PC-9 (cell line): ENCODE measurements at regions not wholly inside any gene's neighbourhood (a gene's known extent, or its start where the extent isn't known, plus 50 kb on each side); places are given as distances from the start of the nearest gene placed in this dataset.
"Not testable (repeated sequence)": the region's sequence is repeated elsewhere in the genome, so short reads cannot be mapped to it uniquely, and the experiment has no call there.

ENCODE experiments used
- BruUV-seq: library from RNA; stranded (reverse); fragments of 400-500 nt; replicated peaks from 2 replicates; lab custom pipeline; 2021; lab: Mats Ljungman, UMichigan
- CTCF ChIA-PET: fragments of 300-600 bp; sonication (Branson Sonifier 250); formaldehyde crosslinking; loops from one replicate; lab custom pipeline; 2022; ENCODE audit warnings: antibody characterized with exemption; lab: Charles Lee
- POLR2A ChIA-PET: fragments of 300-600 bp; sonication (Branson Sonifier 250); formaldehyde crosslinking; loops from one replicate; lab custom pipeline; 2022; ENCODE audit warnings: antibody characterized with exemption; ENCODE audit not compliant: unreplicated experiment; lab: Charles Lee
- DNase-seq, 2 experiments: peaks; one replicate each; pipeline versions ENCODE4 v3.0.0 to v3.0.0-alpha.2; 2015 to 2022; ENCODE audit warnings: mixed read lengths in 1 of 2
- H2AFZ ChIP-seq: fragments of 200-600 bp; sonication (generic); 2 replicates; pipeline ENCODE4 v1.8.1; 2017; ENCODE audit warnings: antibody characterized with exemption
- H3F3A ChIP-seq: fragments of 200-600 bp; sonication (generic); 2 replicates; pipeline ENCODE4 v1.8.1; 2017; ENCODE audit warnings: antibody characterized with exemption, mild to moderate bottlenecking, low read depth; ENCODE audit not compliant: insufficient read depth
- H3K27ac ChIP-seq: fragments of 200-600 bp; sonication (generic); 2 replicates; pipeline ENCODE4 v1.6.1; 2016; ENCODE audit warnings: mixed run types
- H3K27me3 ChIP-seq: fragments of 200-600 bp; sonication (generic); 2 replicates; pipeline ENCODE4 v1.6.1; 2016; ENCODE audit warnings: low read depth, mixed run types; ENCODE audit not compliant: insufficient read depth
- H3K36me3 ChIP-seq: fragments of 200-600 bp; sonication (generic); 2 replicates; pipeline ENCODE4 v1.6.1; 2016; ENCODE audit warnings: low read depth, mixed run types
- H3K4me1 ChIP-seq: fragments of 200-600 bp; sonication (generic); replicated peaks from 2 replicates; pipeline ENCODE4 v1.6.1; 2016; ENCODE audit warnings: mixed run types; ENCODE audit not compliant: insufficient read depth
- H3K4me2 ChIP-seq: fragments of 200-600 bp; sonication (generic); 2 replicates; pipeline ENCODE4 v1.6.1; 2017; ENCODE audit warnings: mixed run types
- H3K4me3 ChIP-seq: fragments of 200-600 bp; sonication (generic); 2 replicates; pipeline ENCODE4 v1.6.1; 2016; ENCODE audit warnings: mixed run types
- H3K79me2 ChIP-seq: fragments of 200-600 bp; sonication (generic); 2 replicates; pipeline ENCODE4 v1.6.1; 2017; ENCODE audit warnings: low read depth, mixed run types
- H3K9me2 ChIP-seq: fragments of 200-600 bp; sonication (generic); 2 replicates; pipeline ENCODE4 v1.8.1; 2017; ENCODE audit warnings: mild to moderate bottlenecking; ENCODE audit not compliant: insufficient read depth
- H3K9me3 ChIP-seq: fragments of 200-600 bp; sonication (generic); 2 replicates; pipeline ENCODE4 v1.8.1; 2016; ENCODE audit warnings: low read depth; ENCODE audit not compliant: insufficient read depth
- H4K20me1 ChIP-seq: fragments of 200-600 bp; sonication (generic); 2 replicates; pipeline ENCODE4 v1.8.1; 2017; ENCODE audit not compliant: insufficient read depth
- EZH2 ChIP-seq: fragments of 200-600 bp; sonication (generic); IDR thresholded peaks from 2 replicates; pipeline ENCODE4 v1.8.0; 2017; ENCODE audit warnings: antibody characterized with exemption, low read depth
- intact Hi-C: fragments of 100-400 bp; cut with micrococcal nuclease; formaldehyde crosslinking; loops from one replicate; pipeline ENCODE4 v1.10.0; 2022; ENCODE audit not compliant: unreplicated experiment
- TF ChIP-seq, protein P1 (sequence below): fragments of 200-600 bp; sonication (generic); conservative IDR thresholded peaks from 2 replicates; pipeline ENCODE4 v1.6.1; 2017; ENCODE audit warnings: mixed run types, antibody characterized with exemption, mild to moderate bottlenecking, moderate library complexity

DNA sequence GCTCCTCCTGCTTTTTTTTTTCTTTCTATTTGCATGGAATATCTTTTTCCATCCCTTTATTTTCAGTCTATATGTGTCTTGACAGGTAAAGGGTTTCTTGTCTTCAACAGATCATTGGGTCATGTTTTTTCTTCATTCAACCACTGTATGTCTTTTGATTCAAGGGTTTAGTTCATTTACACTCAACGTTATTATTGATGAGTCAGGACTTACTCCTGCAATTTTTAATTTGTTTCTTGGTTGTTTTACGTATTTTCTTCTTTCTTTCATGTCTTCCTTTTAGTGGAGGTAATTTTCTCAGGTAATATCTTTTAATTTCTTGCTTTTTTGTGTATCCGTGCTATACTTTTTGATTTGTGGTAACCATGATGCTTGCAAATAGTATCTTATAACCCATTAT is 429.1 kb upstream of the HTR1E start:
- Histone ChIP-seq H3K4me1 (no peaks in the 10 kb centered on the region), H3K79me2 (no peaks in the 10 kb centered on the region), H3F3A (no peaks in the 10 kb centered on the region), H3K36me3 (no peaks in the 10 kb centered on the region), H3K9me2 (no peaks in the 10 kb centered on the region), H3K4me3 (no peak overlapping the region), H3K9me3 (no peaks in the 10 kb centered on the region), H3K4me2 (no peak overlapping the region), H4K20me1 (no peaks in the 10 kb centered on the region), H2AFZ (no peak overlapping the region), H3K27ac (no peak overlapping the region), H3K27me3 (no peaks in the 10 kb centered on the region)
- ChIA-PET POLR2A (no interaction called here), CTCF (no interaction called here)
- intact Hi-C loops, result no loop called here
- no peak for TF ChIP-seq EZH2
- TF ChIP-seq, protein P1, sequence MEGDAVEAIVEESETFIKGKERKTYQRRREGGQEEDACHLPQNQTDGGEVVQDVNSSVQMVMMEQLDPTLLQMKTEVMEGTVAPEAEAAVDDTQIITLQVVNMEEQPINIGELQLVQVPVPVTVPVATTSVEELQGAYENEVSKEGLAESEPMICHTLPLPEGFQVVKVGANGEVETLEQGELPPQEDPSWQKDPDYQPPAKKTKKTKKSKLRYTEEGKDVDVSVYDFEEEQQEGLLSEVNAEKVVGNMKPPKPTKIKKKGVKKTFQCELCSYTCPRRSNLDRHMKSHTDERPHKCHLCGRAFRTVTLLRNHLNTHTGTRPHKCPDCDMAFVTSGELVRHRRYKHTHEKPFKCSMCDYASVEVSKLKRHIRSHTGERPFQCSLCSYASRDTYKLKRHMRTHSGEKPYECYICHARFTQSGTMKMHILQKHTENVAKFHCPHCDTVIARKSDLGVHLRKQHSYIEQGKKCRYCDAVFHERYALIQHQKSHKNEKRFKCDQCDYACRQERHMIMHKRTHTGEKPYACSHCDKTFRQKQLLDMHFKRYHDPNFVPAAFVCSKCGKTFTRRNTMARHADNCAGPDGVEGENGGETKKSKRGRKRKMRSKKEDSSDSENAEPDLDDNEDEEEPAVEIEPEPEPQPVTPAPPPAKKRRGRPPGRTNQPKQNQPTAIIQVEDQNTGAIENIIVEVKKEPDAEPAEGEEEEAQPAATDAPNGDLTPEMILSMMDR, result no peak
- no peak for DNase-seq
- no TSS peak for BruUV-seq

DNA sequence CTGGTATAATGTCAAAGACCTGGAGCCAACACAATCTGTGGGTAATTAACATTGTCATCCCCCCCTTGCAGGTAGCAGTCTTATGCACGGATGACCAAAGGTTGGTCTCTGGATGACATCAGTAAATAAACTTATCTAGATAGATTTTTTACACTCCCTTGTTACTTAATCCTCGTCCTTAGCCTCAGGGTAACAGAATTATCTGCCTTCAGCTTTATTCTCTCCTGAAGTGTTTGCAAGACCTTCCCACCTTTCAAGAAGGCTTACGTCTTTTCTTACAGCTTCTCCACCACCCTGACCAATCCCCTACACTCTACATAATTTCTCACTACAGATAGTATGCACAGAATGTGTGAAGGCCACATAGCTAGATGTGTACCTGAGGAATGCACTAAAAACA is 434.8 kb upstream of the HTR1E start:
- Histone ChIP-seq H3F3A (no peaks in the 10 kb centered on the region), H3K4me1 (no peaks in the 10 kb centered on the region), H3K9me2 (no peaks in the 10 kb centered on the region), H2AFZ (no peak overlapping the region), H3K36me3 (no peaks in the 10 kb centered on the region), H3K9me3 (no peaks in the 10 kb centered on the region), H3K27ac (no peak overlapping the region), H3K4me2 (no peak overlapping the region), H4K20me1 (no peaks in the 10 kb centered on the region), H3K4me3 (no peak overlapping the region), H3K79me2 (no peaks in the 10 kb centered on the region), H3K27me3 (no peaks in the 10 kb centered on the region)
- intact Hi-C loops, result no loop called here
- TF ChIP-seq, protein P1, result no peak
- TF ChIP-seq EZH2, result no peak
- peak in 1 of 2 experiments; percentile 40 for DNase-seq
- ChIA-PET CTCF (no interaction called here), POLR2A (no interaction called here)
- no TSS peak for BruUV-seq

DNA sequence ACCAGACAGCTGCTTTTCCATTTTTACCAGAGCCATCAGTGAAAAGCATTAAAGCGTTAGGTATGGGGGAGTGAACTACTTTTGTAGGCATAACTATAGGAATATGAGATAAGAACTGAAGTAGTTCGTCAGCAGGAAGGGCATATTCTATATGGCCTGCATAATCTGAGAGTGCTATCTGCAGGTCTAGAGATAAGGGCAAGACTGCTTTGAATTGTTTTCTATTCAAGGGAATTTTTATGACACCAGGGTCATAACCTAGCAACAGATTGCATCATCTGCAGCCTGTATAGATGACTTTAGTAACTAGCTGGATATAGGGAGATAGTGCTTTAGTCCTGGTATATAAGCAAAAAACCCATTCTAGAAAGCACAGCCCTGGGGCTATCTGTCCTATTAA is 437.3 kb upstream of the HTR1E start:
- no peak overlapping the region for H2AFZ ChIP-seq
- no peak overlapping the region for H3K4me2 ChIP-seq
- H3F3A ChIP-seq, result no peaks in the 10 kb centered on the region
- no peaks in the 10 kb centered on the region for H3K4me1 ChIP-seq
- intact Hi-C loops, result no loop called here
- no TSS peak for BruUV-seq
- H3K4me3 ChIP-seq, result no peak overlapping the region
- H3K79me2 ChIP-seq, result no peaks in the 10 kb centered on the region
- DNase-seq, result no peak
- H3K9me2 ChIP-seq, result no peaks in the 10 kb centered on the region
- H3K27me3 ChIP-seq, result no peaks in the 10 kb centered on the region
- TF ChIP-seq, protein P1, result no peak
- TF ChIP-seq EZH2, result no peak
- POLR2A ChIA-PET, result no interaction called here
- H3K9me3 ChIP-seq, result no peaks in the 10 kb centered on the region
- H4K20me1 ChIP-seq, result no peaks in the 10 kb centered on the region
- CTCF ChIA-PET, result no interaction called here
- no peak overlapping the region for H3K27ac ChIP-seq
- no peaks in the 10 kb centered on the region for H3K36me3 ChIP-seq

DNA sequence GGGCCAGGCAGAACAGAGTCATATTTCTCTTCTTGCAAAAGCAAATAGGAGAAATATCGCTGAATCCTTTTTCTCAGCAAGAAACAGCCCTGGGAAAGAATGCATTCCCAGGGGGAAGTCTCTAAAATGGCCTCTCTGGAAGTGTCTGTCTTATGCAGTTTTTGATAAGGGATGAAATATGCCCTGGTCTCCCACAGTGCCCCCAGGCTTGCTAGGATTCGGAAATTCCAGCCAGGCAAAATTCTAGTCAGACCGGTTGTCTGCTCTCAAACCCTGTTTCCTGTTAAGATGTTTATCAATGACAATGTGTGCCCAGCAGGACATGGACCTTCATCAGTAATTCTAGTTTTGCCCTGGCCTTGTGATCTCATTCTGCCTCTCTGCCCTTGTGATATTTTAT is 448.3 kb upstream of the HTR1E start:
- H3K27me3 ChIP-seq, H3K9me3 ChIP-seq, DNase-seq, H3K4me1 ChIP-seq, BruUV-seq, H3K4me2 ChIP-seq, intact Hi-C loops, H3K27ac ChIP-seq, POLR2A ChIA-PET, H3F3A ChIP-seq, CTCF ChIA-PET, H4K20me1 ChIP-seq, H3K36me3 ChIP-seq, H3K9me2 ChIP-seq, H3K79me2 ChIP-seq, H2AFZ ChIP-seq, H3K4me3 ChIP-seq: not testable (repeated sequence)
